Activated CD8-positive, alpha-beta T cell treated with anti-CD3 and anti-CD28 coated beads, Interleukin-2, amount 10 ng/mL, durations not matched to agents 7 days and 5 days (primary cell): ENCODE measurements at regions not wholly inside any gene's neighbourhood (a gene's known extent, or its start where the extent isn't known, plus 50 kb on each side); places are given as distances from the start of the nearest gene placed in this dataset.
"Not testable (repeated sequence)": the region's sequence is repeated elsewhere in the genome, so short reads cannot be mapped to it uniquely, and the experiment has no call there.

Experiments
- ATAC-seq: fragments of 150-1000 bp; cut with Tn5 transposase; one replicate; pipeline ENCODE4 v1.10.0; 2021; ENCODE audit warnings: moderate library complexity
- CTCF ChIA-PET: fragments of 350-600 bp; sonication (Branson Sonifier 250); formaldehyde crosslinking; loops from one replicate; lab custom pipeline; 2021; ENCODE audit warnings: antibody characterized with exemption; lab: Charles Lee
- POLR2A ChIA-PET: fragments of 350-600 bp; sonication (Branson Sonifier 250); formaldehyde crosslinking; loops from one replicate; lab custom pipeline; 2021; ENCODE audit warnings: antibody characterized with exemption; lab: Charles Lee
- DNase-seq: peaks from one replicate; pipeline ENCODE4 v3.0.0-alpha.2; 2020
- H3K27ac Mint-ChIP-seq: one replicate; pipeline ENCODE4 v1.8.0; 2021; ENCODE audit warnings: mild to moderate bottlenecking, mixed read lengths
- H3K27me3 Mint-ChIP-seq: one replicate; pipeline ENCODE4 v1.8.0; 2021; ENCODE audit warnings: low read depth, mixed read lengths
- H3K36me3 Mint-ChIP-seq: one replicate; pipeline ENCODE4 v1.8.0; 2021; ENCODE audit warnings: low read depth, mixed read lengths
- H3K4me1 Mint-ChIP-seq: one replicate; pipeline ENCODE4 v1.8.0; 2021; ENCODE audit warnings: low read depth, mixed read lengths
- H3K4me3 Mint-ChIP-seq: one replicate; pipeline ENCODE4 v1.8.0; 2021; ENCODE audit warnings: mild to moderate bottlenecking, mixed read lengths
- H3K9me3 Mint-ChIP-seq: one replicate; pipeline ENCODE4 v1.8.0; 2022; ENCODE audit warnings: mixed read lengths; ENCODE audit not compliant: insufficient read depth

GRCh38 chr21:29429218-29429617 is 130.5 kb downstream of the BACH1 start:
- Mint-ChIP-seq H3K4me1 (peaks cover 2% of the 10 kb centered on the region), H3K36me3 (no peaks in the 10 kb centered on the region), H3K4me3 (no peak overlapping the region), H3K27ac (no peak overlapping the region), H3K9me3 (no peaks in the 10 kb centered on the region), H3K27me3 (no peaks in the 10 kb centered on the region)
- no peak for DNase-seq
- ATAC-seq, result no peak
- POLR2A ChIA-PET, result no interaction called here
- CTCF ChIA-PET, result no interaction called here

DNA sequence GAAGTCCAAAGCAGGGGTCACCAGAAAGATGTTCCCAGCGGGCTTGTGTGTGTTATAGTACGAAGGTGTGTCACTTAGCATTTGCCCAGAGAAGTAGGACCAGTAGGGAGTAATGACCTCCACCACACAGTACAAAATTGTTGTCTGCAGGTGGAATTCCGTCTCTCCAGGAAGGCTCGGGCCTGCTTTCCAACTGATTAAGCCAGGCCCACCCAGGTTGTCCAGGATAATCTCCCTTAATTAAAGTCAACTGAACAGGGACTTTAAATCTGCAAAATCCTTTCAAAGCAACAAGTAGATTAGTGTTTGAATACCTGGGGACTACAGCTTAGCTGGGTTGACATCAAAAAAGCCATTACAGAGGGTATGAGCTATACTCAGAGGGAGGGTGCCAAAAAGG is 131.3 kb downstream of the BACH1 start:
- Mint-ChIP-seq H3K4me1 (peaks cover 7% of the 10 kb centered on the region), H3K27me3 (no peaks in the 10 kb centered on the region), H3K27ac (no peak overlapping the region), H3K9me3 (no peaks in the 10 kb centered on the region), H3K4me3 (no peak overlapping the region), H3K36me3 (no peaks in the 10 kb centered on the region)
- DNase-seq (no peak), ATAC-seq (no peak)
- ChIA-PET POLR2A (no interaction called here), CTCF (no interaction called here)

GRCh38 chr21:29430576-29430975 is 131.9 kb downstream of the BACH1 start:
- POLR2A ChIA-PET, result no interaction called here
- H3K4me1 Mint-ChIP-seq, result peaks cover 13% of the 10 kb centered on the region
- no peaks in the 10 kb centered on the region for H3K27me3 Mint-ChIP-seq
- no peak overlapping the region for H3K4me3 Mint-ChIP-seq
- CTCF ChIA-PET, result no interaction called here
- no peak overlapping the region for H3K27ac Mint-ChIP-seq
- H3K36me3 Mint-ChIP-seq, result no peaks in the 10 kb centered on the region
- no peaks in the 10 kb centered on the region for H3K9me3 Mint-ChIP-seq
- no peak for ATAC-seq
- DNase-seq, result no peak

GRCh38 chr21:29431178-29431577 is 132.5 kb downstream of the BACH1 start:
- CTCF ChIA-PET, result interaction anchor here (1.2 kb wide), 1 partner anchor 55 kb away, joined by 3 read pairs; no protein-coding TSS in a partner anchor
- H3K4me3 Mint-ChIP-seq, result no peak overlapping the region
- H3K36me3 Mint-ChIP-seq, result peaks cover 4% of the 10 kb centered on the region
- no peak for ATAC-seq
- H3K27me3 Mint-ChIP-seq, result no peaks in the 10 kb centered on the region
- POLR2A ChIA-PET, result no interaction called here
- no peak for DNase-seq
- no peaks in the 10 kb centered on the region for H3K9me3 Mint-ChIP-seq
- H3K27ac Mint-ChIP-seq, result no peak overlapping the region
- H3K4me1 Mint-ChIP-seq, result peaks cover 19% of the 10 kb centered on the region

- Mint-ChIP-seq H3K27ac (no peak overlapping the region), H3K9me3 (no peaks in the 10 kb centered on the region), H3K36me3 (peaks cover 9% of the 10 kb centered on the region), H3K4me1 (peaks cover 24% of the 10 kb centered on the region), H3K27me3 (no peaks in the 10 kb centered on the region), H3K4me3 (no peak overlapping the region)
- ChIA-PET POLR2A (no interaction called here), CTCF (interaction anchor here (1.2 kb wide), 1 partner anchor 55 kb away, joined by 3 read pairs; no protein-coding TSS in a partner anchor)
- ATAC-seq (no peak), DNase-seq (no peak)
These were observed 133.0 kb downstream of the BACH1 start for GRCh38 chr21:29431680-29432079.

DNA sequence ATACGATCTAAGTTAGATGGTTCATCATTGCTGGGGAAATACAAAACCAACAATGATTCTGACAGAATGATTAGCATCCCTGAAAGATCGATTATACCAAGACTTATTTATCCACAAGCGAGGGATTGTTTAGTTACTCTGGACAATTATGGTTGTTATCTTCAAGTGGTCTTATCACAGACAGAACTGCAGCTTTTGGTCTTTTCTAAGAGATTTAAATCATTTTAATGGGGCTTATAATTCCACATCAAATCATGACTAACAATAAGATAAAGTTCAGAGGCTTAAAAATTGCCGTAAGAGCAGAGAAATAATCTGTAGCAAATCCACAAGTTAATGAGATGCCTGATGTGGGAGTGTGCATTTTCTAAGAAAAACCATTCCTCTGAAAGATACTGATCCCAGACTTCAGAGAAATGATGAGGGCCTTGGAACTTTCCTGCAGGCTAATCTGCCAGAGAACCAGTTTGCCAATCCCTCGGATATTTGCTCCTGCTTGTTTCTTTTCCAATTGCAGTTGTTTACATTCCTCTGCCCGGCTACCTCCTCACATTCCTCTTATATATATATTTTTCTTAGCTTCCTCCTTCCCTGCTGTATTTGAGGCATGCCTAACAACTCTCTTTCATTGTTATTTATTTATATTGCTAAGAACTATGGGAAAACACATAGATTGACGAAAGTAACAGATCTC is 134.8 kb downstream of the BACH1 start:
- H3K27ac Mint-ChIP-seq, result no peak overlapping the region
- POLR2A ChIA-PET, result no interaction called here
- H3K4me3 Mint-ChIP-seq, result no peak overlapping the region
- CTCF ChIA-PET, result no interaction called here
- DNase-seq (no peak), ATAC-seq (no peak)
- H3K27me3 Mint-ChIP-seq, result no peaks in the 10 kb centered on the region
- no peaks in the 10 kb centered on the region for H3K9me3 Mint-ChIP-seq
- H3K36me3 Mint-ChIP-seq, result peaks cover 13% of the 10 kb centered on the region
- peaks cover 32% of the 10 kb centered on the region for H3K4me1 Mint-ChIP-seq

GRCh38 chr21:29434081-29434480 is 135.4 kb downstream of the BACH1 start:
- Mint-ChIP-seq H3K9me3 (no peaks in the 10 kb centered on the region), H3K27ac (no peak overlapping the region), H3K4me3 (no peak overlapping the region), H3K36me3 (peaks cover 13% of the 10 kb centered on the region), H3K27me3 (no peaks in the 10 kb centered on the region), H3K4me1 (peaks cover 32% of the 10 kb centered on the region)
- ChIA-PET CTCF (no interaction called here), POLR2A (no interaction called here)
- no peak for ATAC-seq
- DNase-seq, result no peak

DNA sequence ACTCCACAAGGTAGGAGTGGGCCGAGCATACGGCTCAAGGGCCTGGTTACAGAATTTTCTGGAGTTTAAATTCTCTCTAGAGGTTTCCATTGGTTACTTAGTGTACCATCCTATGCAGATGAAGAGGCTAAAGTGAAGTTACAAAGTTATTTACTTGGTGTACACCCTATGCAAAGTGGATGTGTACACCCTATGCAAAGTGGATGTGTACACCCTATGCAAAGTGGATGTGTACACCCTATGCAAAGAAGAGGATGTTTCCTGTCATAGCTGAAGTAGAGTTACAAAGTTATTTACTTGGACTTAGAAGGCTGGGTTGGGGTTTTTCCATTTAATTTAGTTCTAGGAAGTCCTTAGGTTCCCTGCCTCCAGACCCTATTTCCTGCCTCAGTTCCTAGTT is 136.3 kb downstream of the BACH1 start:
- H3K27ac Mint-ChIP-seq, H3K27me3 Mint-ChIP-seq, DNase-seq, ATAC-seq, H3K4me3 Mint-ChIP-seq, H3K9me3 Mint-ChIP-seq, CTCF ChIA-PET: not testable (repeated sequence)
- peaks cover 14% of the 10 kb centered on the region for H3K36me3 Mint-ChIP-seq
- peaks cover 32% of the 10 kb centered on the region for H3K4me1 Mint-ChIP-seq
- POLR2A ChIA-PET, result interaction anchor here (0.9 kb wide), 1 partner anchor 14 kb away, joined by 6 read pairs; no protein-coding TSS in a partner anchor

DNA sequence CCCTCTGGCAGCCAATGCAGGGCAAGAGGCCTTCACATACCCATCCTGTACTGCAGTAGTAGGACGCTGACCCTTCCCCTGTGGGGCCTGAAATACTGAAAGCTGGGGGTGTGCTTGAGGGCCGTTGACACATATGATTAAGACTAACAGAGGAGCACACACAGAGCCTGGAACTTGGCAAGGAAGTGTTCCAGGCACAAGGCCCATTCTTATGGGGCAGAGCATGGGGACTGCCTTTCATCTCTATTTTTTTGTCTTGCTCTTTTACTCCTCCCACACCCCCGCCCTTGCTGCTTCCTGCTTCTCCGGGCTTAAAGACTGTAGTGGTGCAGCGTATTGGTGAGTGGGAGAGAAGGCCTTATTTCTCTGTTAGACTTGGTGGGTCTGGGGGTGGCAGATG is 137.4 kb downstream of the BACH1 start:
- peak; percentile 96 for ATAC-seq
- Mint-ChIP-seq H3K4me1 (peaks cover 35% of the 10 kb centered on the region), H3K27me3 (no peaks in the 10 kb centered on the region), H3K4me3 (peak overlapping the region; percentile 69), H3K27ac (peak overlapping the region; percentile 83), H3K36me3 (peaks cover 15% of the 10 kb centered on the region), H3K9me3 (no peaks in the 10 kb centered on the region)
- CTCF ChIA-PET, result interaction anchor here (1.0 kb wide), 1 partner anchor 13 kb away, joined by 5 read pairs; no protein-coding TSS in a partner anchor
- DNase-seq, result peak; percentile 72
- POLR2A ChIA-PET, result interaction anchor here (1.7 kb wide), 1 partner anchor 14 kb away, joined by 7 read pairs; no protein-coding TSS in a partner anchor

GRCh38 chr21:29436650-29437049 is 137.9 kb downstream of the BACH1 start:
- ChIA-PET CTCF (interaction anchor here (1.0 kb wide), 1 partner anchor 12 kb away, joined by 5 read pairs; no protein-coding TSS in a partner anchor), POLR2A (interaction anchor here (1.7 kb wide), 1 partner anchor 13 kb away, joined by 7 read pairs; no protein-coding TSS in a partner anchor)
- no peak for DNase-seq
- ATAC-seq, result peak; percentile 37
- H3K9me3 Mint-ChIP-seq, result no peaks in the 10 kb centered on the region
- peak overlapping the region; percentile 69 for H3K4me3 Mint-ChIP-seq
- H3K36me3 Mint-ChIP-seq, result peaks cover 15% of the 10 kb centered on the region
- peaks cover 37% of the 10 kb centered on the region for H3K4me1 Mint-ChIP-seq
- H3K27me3 Mint-ChIP-seq, result no peaks in the 10 kb centered on the region
- H3K27ac Mint-ChIP-seq, result peak overlapping the region; percentile 83

DNA sequence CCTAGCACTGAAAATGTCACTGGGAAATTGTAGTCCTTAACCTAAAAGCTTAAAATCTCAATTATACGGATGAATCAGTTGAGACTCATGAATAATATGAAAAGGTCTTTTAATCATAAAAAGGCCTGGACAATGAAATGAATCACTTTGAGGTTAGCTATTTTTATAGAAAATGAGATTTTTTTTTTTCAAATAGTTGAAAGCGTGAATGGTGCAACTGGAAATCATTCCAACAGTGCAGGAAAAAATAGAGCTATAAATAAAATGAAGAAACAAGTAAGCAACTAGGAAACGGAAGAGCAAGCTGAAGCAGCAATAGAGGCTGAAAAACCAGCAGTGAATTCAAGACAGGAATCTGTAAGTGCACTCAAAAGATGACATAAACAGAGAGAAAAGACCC is 142.9 kb downstream of the BACH1 start:
- no peaks in the 10 kb centered on the region for H3K27me3 Mint-ChIP-seq
- POLR2A ChIA-PET, result no interaction called here
- no peaks in the 10 kb centered on the region for H3K9me3 Mint-ChIP-seq
- H3K36me3 Mint-ChIP-seq, result peaks cover 17% of the 10 kb centered on the region
- peaks cover 21% of the 10 kb centered on the region for H3K4me1 Mint-ChIP-seq
- ATAC-seq, result no peak
- peak overlapping the region; percentile 26 for H3K27ac Mint-ChIP-seq
- H3K4me3 Mint-ChIP-seq, result no peak overlapping the region
- CTCF ChIA-PET, result no interaction called here
- no peak for DNase-seq

GRCh38 chr21:29443411-29444010 is 144.8 kb downstream of the BACH1 start:
- ATAC-seq (no peak), DNase-seq (no peak)
- H3K27ac Mint-ChIP-seq, result no peak overlapping the region
- H3K4me3 Mint-ChIP-seq, result no peak overlapping the region
- peaks cover 15% of the 10 kb centered on the region for H3K4me1 Mint-ChIP-seq
- CTCF ChIA-PET, result interaction anchor here (1.1 kb wide), 1 partner anchor 20 kb away, joined by 3 read pairs; no protein-coding TSS in a partner anchor
- POLR2A ChIA-PET, result no interaction called here
- H3K9me3 Mint-ChIP-seq, result peaks cover 6% of the 10 kb centered on the region
- no peaks in the 10 kb centered on the region for H3K27me3 Mint-ChIP-seq
- peaks cover 20% of the 10 kb centered on the region for H3K36me3 Mint-ChIP-seq
